MM.1S (cell line): ENCODE measurements at regions not wholly inside any gene's neighbourhood (a gene's known extent, or its start where the extent isn't known, plus 50 kb on each side); places are given as distances from the start of the nearest gene placed in this dataset.

Experiments used
- CTCF ChIP-seq: fragments of 300-600 bp; sonication (generic); IDR thresholded peaks from 2 replicates; pipeline ENCODE4 v1.5.1; 2016; ENCODE audit warnings: antibody characterized with exemption, low read length, mixed read lengths
- EZH2 ChIP-seq: fragments of 300-600 bp; sonication (generic); optimal IDR thresholded peaks from 2 replicates; pipeline ENCODE3; 2017; ENCODE audit warnings: low read depth, mild to moderate bottlenecking, antibody characterized with exemption, low read length, mixed read lengths
- EZH2phosphoT487 ChIP-seq: fragments of 300-600 bp; sonication (generic); IDR thresholded peaks from 2 replicates; pipeline ENCODE4 v1.6.1; 2018; ENCODE audit warnings: antibody characterized with exemption, low read length

GRCh38 chr6:43897571-43898302 lies 127.7 kb downstream of the VEGFA start:
- TF ChIP-seq CTCF, result no peak
- TF ChIP-seq EZH2, result no peak
- TF ChIP-seq EZH2phosphoT487, result no peak
